ENCODE measurements at regions not wholly inside any gene's neighbourhood (a gene's known extent, or its start where the extent isn't known, plus 50 kb on each side); places are given as distances from the start of the nearest gene placed in this dataset.

DNA sequence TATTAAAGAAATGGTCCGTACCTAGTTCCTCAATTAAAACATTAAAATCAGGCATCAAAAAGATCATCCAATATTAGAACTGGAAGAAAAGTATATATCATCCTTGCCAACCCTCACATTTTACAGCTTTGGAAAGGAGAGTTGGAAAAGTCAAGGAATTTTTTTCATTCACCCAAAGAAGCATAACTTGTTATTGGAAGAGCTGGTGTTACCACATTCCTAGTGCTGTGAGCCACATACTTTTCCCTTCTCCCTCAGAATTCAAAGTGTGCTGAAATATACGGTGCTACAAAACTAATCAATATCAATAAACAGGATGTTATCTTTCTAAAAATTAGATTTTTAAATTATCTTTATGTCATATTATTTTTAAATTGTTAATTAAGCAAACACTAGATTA lies 202.1 kb upstream of the FAT3 start:
- TF ChIP-seq, protein P1, sequence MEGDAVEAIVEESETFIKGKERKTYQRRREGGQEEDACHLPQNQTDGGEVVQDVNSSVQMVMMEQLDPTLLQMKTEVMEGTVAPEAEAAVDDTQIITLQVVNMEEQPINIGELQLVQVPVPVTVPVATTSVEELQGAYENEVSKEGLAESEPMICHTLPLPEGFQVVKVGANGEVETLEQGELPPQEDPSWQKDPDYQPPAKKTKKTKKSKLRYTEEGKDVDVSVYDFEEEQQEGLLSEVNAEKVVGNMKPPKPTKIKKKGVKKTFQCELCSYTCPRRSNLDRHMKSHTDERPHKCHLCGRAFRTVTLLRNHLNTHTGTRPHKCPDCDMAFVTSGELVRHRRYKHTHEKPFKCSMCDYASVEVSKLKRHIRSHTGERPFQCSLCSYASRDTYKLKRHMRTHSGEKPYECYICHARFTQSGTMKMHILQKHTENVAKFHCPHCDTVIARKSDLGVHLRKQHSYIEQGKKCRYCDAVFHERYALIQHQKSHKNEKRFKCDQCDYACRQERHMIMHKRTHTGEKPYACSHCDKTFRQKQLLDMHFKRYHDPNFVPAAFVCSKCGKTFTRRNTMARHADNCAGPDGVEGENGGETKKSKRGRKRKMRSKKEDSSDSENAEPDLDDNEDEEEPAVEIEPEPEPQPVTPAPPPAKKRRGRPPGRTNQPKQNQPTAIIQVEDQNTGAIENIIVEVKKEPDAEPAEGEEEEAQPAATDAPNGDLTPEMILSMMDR (IDR thresholded peaks at IDR 0.05; ENCODE audit: low read depth, low read length, poor library complexity, severe bottlenecking): no peak
- no peak for TF ChIP-seq EZH2phosphoT487 (IDR thresholded peaks at IDR 0.05; ENCODE audit: borderline replicate concordance, low read length)

All from DOHH2 (cell line).